ENCODE measurements at regions not wholly inside any gene's neighbourhood (a gene's known extent, or its start where the extent isn't known, plus 50 kb on each side); places are given as distances from the start of the nearest gene placed in this dataset.

GRCh38 chr13:74017301-74018061 lies 116.7 kb downstream of the KLF12 start:
- H3K4me3 ChIP-seq (ENCODE audit: low read length): no peak overlapping the region
- H3K9me3 ChIP-seq (ENCODE audit: control insufficient read depth, low read length): no peaks in the 10 kb centered on the region
- peaks cover 12% of the 10 kb centered on the region for H3K4me1 ChIP-seq (ENCODE audit: control insufficient read depth, insufficient read depth, low read length)
- H3K27me3 ChIP-seq (ENCODE audit: control insufficient read depth, insufficient read depth, low read length): peaks cover 13% of the 10 kb centered on the region
- H3K9ac ChIP-seq (ENCODE audit: low read length): no peak overlapping the region
- H3K36me3 ChIP-seq (ENCODE audit: control insufficient read depth, insufficient read depth, low read length): no peaks in the 10 kb centered on the region

GRCh38 chr13:74015137-74015536 lies 119.1 kb downstream of the KLF12 start:
- Histone ChIP-seq H3K27me3 (ENCODE audit: control insufficient read depth, insufficient read depth, low read length) (peaks cover 11% of the 10 kb centered on the region), H3K9me3 (ENCODE audit: control insufficient read depth, low read length) (no peaks in the 10 kb centered on the region), H3K4me3 (ENCODE audit: low read length) (no peak overlapping the region), H3K4me1 (ENCODE audit: control insufficient read depth, insufficient read depth, low read length) (no peaks in the 10 kb centered on the region), H3K36me3 (ENCODE audit: control insufficient read depth, insufficient read depth, low read length) (no peaks in the 10 kb centered on the region), H3K9ac (ENCODE audit: low read length) (no peak overlapping the region)

- H3K9ac ChIP-seq (ENCODE audit: low read length): no peak overlapping the region
- H3K9me3 ChIP-seq (ENCODE audit: control insufficient read depth, low read length): no peaks in the 10 kb centered on the region
- no peaks in the 10 kb centered on the region for H3K36me3 ChIP-seq (ENCODE audit: control insufficient read depth, insufficient read depth, low read length)
- no peak overlapping the region for H3K4me3 ChIP-seq (ENCODE audit: low read length)
- no peaks in the 10 kb centered on the region for H3K4me1 ChIP-seq (ENCODE audit: control insufficient read depth, insufficient read depth, low read length)
- peaks cover 5% of the 10 kb centered on the region for H3K27me3 ChIP-seq (ENCODE audit: control insufficient read depth, insufficient read depth, low read length)
Measured at GRCh38 chr13:74009100-74009668, 125.0 kb downstream of the KLF12 start.

GRCh38 chr13:74006666-74007065 lies 127.5 kb downstream of the KLF12 start:
- H3K4me1 ChIP-seq (ENCODE audit: control insufficient read depth, insufficient read depth, low read length): no peaks in the 10 kb centered on the region
- no peaks in the 10 kb centered on the region for H3K36me3 ChIP-seq (ENCODE audit: control insufficient read depth, insufficient read depth, low read length)

GRCh38 chr13:74005320-74006157 lies 128.7 kb downstream of the KLF12 start:
- H3K36me3 ChIP-seq (ENCODE audit: control insufficient read depth, insufficient read depth, low read length): no peaks in the 10 kb centered on the region
- H3K4me3 ChIP-seq (ENCODE audit: low read length): no peak overlapping the region
- H3K4me1 ChIP-seq (ENCODE audit: control insufficient read depth, insufficient read depth, low read length): no peaks in the 10 kb centered on the region
- no peaks in the 10 kb centered on the region for H3K27me3 ChIP-seq (ENCODE audit: control insufficient read depth, insufficient read depth, low read length)
- no peaks in the 10 kb centered on the region for H3K9me3 ChIP-seq (ENCODE audit: control insufficient read depth, low read length)
- no peak overlapping the region for H3K9ac ChIP-seq (ENCODE audit: low read length)

More at GRCh38 chr13:74006666-74007065, 127.5 kb downstream of the KLF12 start:
- Histone ChIP-seq H3K9me3 (ENCODE audit: control insufficient read depth, low read length) (no peaks in the 10 kb centered on the region), H3K4me3 (ENCODE audit: low read length) (no peak overlapping the region), H3K27me3 (ENCODE audit: control insufficient read depth, insufficient read depth, low read length) (no peaks in the 10 kb centered on the region), H3K9ac (ENCODE audit: low read length) (no peak overlapping the region)

GRCh38 chr13:74004109-74004508 lies 130.1 kb downstream of the KLF12 start:
- no peak overlapping the region for H3K4me3 ChIP-seq (ENCODE audit: low read length)

GRCh38 chr13:74003374-74003773 lies 130.8 kb downstream of the KLF12 start:
- no peak overlapping the region for H3K4me3 ChIP-seq (ENCODE audit: low read length)
- H3K27me3 ChIP-seq (ENCODE audit: control insufficient read depth, insufficient read depth, low read length): no peaks in the 10 kb centered on the region
- no peaks in the 10 kb centered on the region for H3K9me3 ChIP-seq (ENCODE audit: control insufficient read depth, low read length)
- H3K36me3 ChIP-seq (ENCODE audit: control insufficient read depth, insufficient read depth, low read length): no peaks in the 10 kb centered on the region
- no peak overlapping the region for H3K9ac ChIP-seq (ENCODE audit: low read length)
- no peaks in the 10 kb centered on the region for H3K4me1 ChIP-seq (ENCODE audit: control insufficient read depth, insufficient read depth, low read length)

More at GRCh38 chr13:74004109-74004508, 130.1 kb downstream of the KLF12 start:
- no peak overlapping the region for H3K9ac ChIP-seq (ENCODE audit: low read length)
- no peaks in the 10 kb centered on the region for H3K27me3 ChIP-seq (ENCODE audit: control insufficient read depth, insufficient read depth, low read length)
- no peaks in the 10 kb centered on the region for H3K9me3 ChIP-seq (ENCODE audit: control insufficient read depth, low read length)
- no peaks in the 10 kb centered on the region for H3K4me1 ChIP-seq (ENCODE audit: control insufficient read depth, insufficient read depth, low read length)
- no peaks in the 10 kb centered on the region for H3K36me3 ChIP-seq (ENCODE audit: control insufficient read depth, insufficient read depth, low read length)

DNA sequence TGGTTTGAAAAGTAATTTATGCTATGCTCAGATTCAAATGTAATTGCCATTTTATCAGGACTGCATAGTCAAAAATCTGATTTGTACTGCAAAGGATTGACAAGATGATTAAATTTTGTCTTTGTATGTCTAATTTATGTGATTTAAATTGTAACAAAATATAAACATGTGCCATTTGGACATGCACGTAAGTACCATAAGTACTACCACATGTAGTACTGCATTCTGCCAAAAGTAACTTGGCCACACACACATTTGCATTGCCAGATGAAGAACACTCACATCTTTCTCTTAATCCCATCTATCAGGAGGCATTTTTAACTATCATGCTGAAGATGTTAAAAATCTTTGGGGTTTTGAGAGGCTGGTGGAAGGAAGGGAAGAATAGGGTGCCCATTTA lies 133.3 kb downstream of the KLF12 start:
- H3K4me1 ChIP-seq (ENCODE audit: control insufficient read depth, insufficient read depth, low read length): no peaks in the 10 kb centered on the region
- H3K4me3 ChIP-seq (ENCODE audit: low read length): no peak overlapping the region
- no peaks in the 10 kb centered on the region for H3K36me3 ChIP-seq (ENCODE audit: control insufficient read depth, insufficient read depth, low read length)
- no peaks in the 10 kb centered on the region for H3K27me3 ChIP-seq (ENCODE audit: control insufficient read depth, insufficient read depth, low read length)
- no peak overlapping the region for H3K9ac ChIP-seq (ENCODE audit: low read length)
- no peaks in the 10 kb centered on the region for H3K9me3 ChIP-seq (ENCODE audit: control insufficient read depth, low read length)

DNA sequence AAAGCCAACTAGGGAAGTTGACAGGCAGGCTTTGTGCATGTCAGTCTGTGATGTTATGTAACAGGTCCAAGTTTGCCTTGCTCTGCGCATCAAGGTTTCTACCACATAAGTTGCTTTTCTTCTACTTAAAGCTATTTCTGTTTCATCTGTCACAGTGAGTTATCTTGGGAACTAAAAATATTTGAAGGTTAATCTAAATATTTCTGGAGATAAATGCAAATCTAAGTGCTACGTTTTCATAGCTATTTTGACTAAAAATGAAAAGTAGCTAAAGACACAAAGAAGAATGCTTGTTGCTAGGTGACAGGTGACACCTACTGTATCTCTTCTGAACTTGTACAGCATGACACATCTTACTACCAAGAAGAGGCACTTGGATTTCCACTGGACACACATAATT lies 135.6 kb downstream of the KLF12 start:
- Histone ChIP-seq H3K9me3 (ENCODE audit: control insufficient read depth, low read length) (no peaks in the 10 kb centered on the region), H3K4me1 (ENCODE audit: control insufficient read depth, insufficient read depth, low read length) (no peaks in the 10 kb centered on the region), H3K9ac (ENCODE audit: low read length) (no peak overlapping the region), H3K4me3 (ENCODE audit: low read length) (no peak overlapping the region), H3K27me3 (ENCODE audit: control insufficient read depth, insufficient read depth, low read length) (no peaks in the 10 kb centered on the region), H3K36me3 (ENCODE audit: control insufficient read depth, insufficient read depth, low read length) (no peaks in the 10 kb centered on the region)

GRCh38 chr13:73997964-73998363 lies 136.2 kb downstream of the KLF12 start:
- Histone ChIP-seq H3K36me3 (ENCODE audit: control insufficient read depth, insufficient read depth, low read length) (no peaks in the 10 kb centered on the region), H3K9me3 (ENCODE audit: control insufficient read depth, low read length) (no peaks in the 10 kb centered on the region), H3K9ac (ENCODE audit: low read length) (no peak overlapping the region), H3K4me3 (ENCODE audit: low read length) (no peak overlapping the region), H3K4me1 (ENCODE audit: control insufficient read depth, insufficient read depth, low read length) (no peaks in the 10 kb centered on the region), H3K27me3 (ENCODE audit: control insufficient read depth, insufficient read depth, low read length) (no peaks in the 10 kb centered on the region)

DNA sequence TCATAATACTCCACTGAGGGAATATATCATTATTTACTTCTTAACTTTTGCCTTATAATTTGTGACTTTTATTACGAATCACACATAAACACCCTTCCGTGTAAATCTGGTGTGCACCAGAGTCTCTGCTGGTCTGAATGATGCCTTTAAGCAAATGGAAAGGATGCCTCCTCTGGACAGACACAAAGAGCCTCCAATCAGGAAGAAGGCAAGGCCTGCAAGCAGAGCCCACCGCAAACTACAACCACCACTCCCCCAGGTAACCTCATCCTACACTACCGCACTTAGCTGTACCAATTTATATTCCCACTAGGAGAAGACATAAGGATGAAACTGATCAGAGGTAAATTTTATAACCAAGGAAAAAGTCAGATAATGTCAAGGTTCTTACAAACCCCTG lies 137.6 kb downstream of the KLF12 start:
- Histone ChIP-seq H3K9me3 (ENCODE audit: control insufficient read depth, low read length) (no peaks in the 10 kb centered on the region), H3K27me3 (ENCODE audit: control insufficient read depth, insufficient read depth, low read length) (no peaks in the 10 kb centered on the region), H3K9ac (ENCODE audit: low read length) (no peak overlapping the region), H3K4me1 (ENCODE audit: control insufficient read depth, insufficient read depth, low read length) (no peaks in the 10 kb centered on the region), H3K36me3 (ENCODE audit: control insufficient read depth, insufficient read depth, low read length) (no peaks in the 10 kb centered on the region), H3K4me3 (ENCODE audit: low read length) (no peak overlapping the region)

DNA sequence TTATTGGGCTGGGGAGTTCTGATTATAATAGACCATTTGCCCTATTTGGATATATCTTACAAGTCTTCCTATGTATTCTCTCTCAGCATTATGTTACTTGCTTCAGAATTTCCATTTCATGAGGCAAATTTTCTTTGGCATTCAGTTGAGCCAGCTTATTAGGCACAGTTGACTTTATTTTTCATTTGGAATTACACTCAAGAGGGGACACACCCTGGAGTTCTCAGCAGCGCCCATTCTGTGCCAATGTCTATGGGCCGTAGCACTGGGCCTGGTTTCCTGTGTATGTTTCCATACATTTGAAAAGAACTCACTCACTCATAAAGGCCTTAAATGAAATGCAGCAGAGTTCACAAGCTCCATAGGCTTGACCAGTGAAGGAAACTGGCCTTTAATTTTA lies 138.5 kb downstream of the KLF12 start:
- no peak overlapping the region for H3K9ac ChIP-seq (ENCODE audit: low read length)
- no peaks in the 10 kb centered on the region for H3K9me3 ChIP-seq (ENCODE audit: control insufficient read depth, low read length)
- no peaks in the 10 kb centered on the region for H3K4me1 ChIP-seq (ENCODE audit: control insufficient read depth, insufficient read depth, low read length)
- no peaks in the 10 kb centered on the region for H3K36me3 ChIP-seq (ENCODE audit: control insufficient read depth, insufficient read depth, low read length)
- no peak overlapping the region for H3K4me3 ChIP-seq (ENCODE audit: low read length)
- H3K27me3 ChIP-seq (ENCODE audit: control insufficient read depth, insufficient read depth, low read length): no peaks in the 10 kb centered on the region
